Thyroid gland (tissue), 4 donors: ENCODE measurements at regions not wholly inside any gene's neighbourhood (a gene's known extent, or its start where the extent isn't known, plus 50 kb on each side); places are given as distances from the start of the nearest gene placed in this dataset.

Source experiments
- DNase-seq, 2 donors: peaks; one replicate each; pipeline ENCODE4 v3.0.0-alpha.2; 2019
- H3K27ac ChIP-seq, 3 donors: fragments of 200-600 bp; sonication (generic); 1 replicate in 2 of 3; 2 replicates in 1 of 3; pipeline ENCODE4 v1.5.1; 2016 to 2019; ENCODE audit warnings: mild to moderate bottlenecking in 1 of 3, moderate library complexity in 1 of 3
- H3K27me3 ChIP-seq: fragments of 200-600 bp; sonication (generic); one replicate; pipeline ENCODE4 v1.5.1; 2019
- H3K36me3 ChIP-seq, 2 donors: fragments of 200-600 bp; sonication (generic); one replicate each; pipeline ENCODE4 v1.5.1; 2016 to 2019
- H3K4me1 ChIP-seq, 2 donors: fragments of 200-600 bp; sonication (generic); one replicate each; pipeline ENCODE4 v1.5.1; 2017 to 2019
- H3K4me3 ChIP-seq, 3 donors: fragments of 200-600 bp; sonication (generic); replicated peaks in 1 of 3; 1 replicate in 2 of 3; 2 replicates in 1 of 3; pipeline ENCODE4 v1.5.1; 2016; ENCODE audit warnings: mild to moderate bottlenecking in 1 of 3
- H3K9me3 ChIP-seq: fragments of 200-600 bp; sonication (generic); one replicate; pipeline ENCODE4 v1.5.1; 2017
- CTCF ChIP-seq, 6 experiments: fragments of 200-600 bp in 3 of 6; fragments of 450-650 bp in 3 of 6; sonication (generic) in 3 of 6; IDR thresholded peaks; one replicate each; pipeline ENCODE4 v1.5.1; 2016 to 2019; ENCODE audit warnings: antibody characterized with exemption in 6 of 6, mild to moderate bottlenecking in 2 of 6, inconsistent platforms in 1 of 6, moderate library complexity in 1 of 6
- POLR2A ChIP-seq, 2 donors: fragments of 450-650 bp; IDR thresholded peaks; one replicate each; pipeline ENCODE4 v1.6.1; 2017; ENCODE audit warnings: antibody characterized with exemption in 2 of 2, mild to moderate bottlenecking in 2 of 2, moderate library complexity in 1 of 2
- WGBS, 2 donors: methylation state at CpG; one replicate each; pipeline ENCODE4 v1.1.5; 2017; 5-methylcytosine and 5-hydroxymethylcytosine counted together
- intact Hi-C: fragments of 100-400 bp; cut with DNase I; formaldehyde crosslinking; loops from one replicate; pipeline ENCODE4 v1.15.1; 2023

- Histone ChIP-seq H3K4me3 (no peak overlapping the region), H3K27me3 (no peaks in the 10 kb centered on the region), H3K4me1 (no peaks in the 10 kb centered on the region), H3K27ac (no peak overlapping the region), H3K9me3 (no peaks in the 10 kb centered on the region), H3K36me3 (no peaks in the 10 kb centered on the region)
- no peak for TF ChIP-seq POLR2A (IDR thresholded peaks at IDR 0.05)
- no peak for TF ChIP-seq CTCF (IDR thresholded peaks at IDR 0.05)
- 70 to 84% methylated on average over 12 of the region's 12 CpGs for WGBS, 2 donors
- DNase-seq = no peak
- intact Hi-C loops = no loop called here
These were observed 116.2 kb upstream of the TBCA start for GRCh38 chr5:77892061-77893010.

GRCh38 chr5:77885519-77885918 is 109.4 kb upstream of the TBCA start:
- Histone ChIP-seq H3K4me3 (no peak overlapping the region), H3K27me3 (no peaks in the 10 kb centered on the region), H3K36me3 (no peaks in the 10 kb centered on the region), H3K4me1 (no peaks in the 10 kb centered on the region), H3K27ac (no peak overlapping the region), H3K9me3 (no peaks in the 10 kb centered on the region)
- intact Hi-C loops = no loop called here
- no peak for DNase-seq
- 72 to 75% methylated on average over 4 of the region's 4 CpGs for WGBS, 2 donors
- TF ChIP-seq CTCF (IDR thresholded peaks at IDR 0.05) = no peak
- no peak for TF ChIP-seq POLR2A (IDR thresholded peaks at IDR 0.05)

GRCh38 chr5:77882670-77883257 is 106.6 kb upstream of the TBCA start:
- no peaks in the 10 kb centered on the region for H3K27me3 ChIP-seq
- no peaks in the 10 kb centered on the region for H3K4me1 ChIP-seq
- H3K9me3 ChIP-seq = no peaks in the 10 kb centered on the region
- no peak overlapping the region for H3K4me3 ChIP-seq
- WGBS, 2 donors = 83 to 87% methylated on average over 6 of the region's 6 CpGs
- no peak for DNase-seq
- no peaks in the 10 kb centered on the region for H3K36me3 ChIP-seq
- TF ChIP-seq POLR2A (IDR thresholded peaks at IDR 0.05) (no peak), CTCF (IDR thresholded peaks at IDR 0.05) (no peak)
- intact Hi-C loops = no loop called here
- H3K27ac ChIP-seq = no peak overlapping the region

- TF ChIP-seq CTCF (IDR thresholded peaks at IDR 0.05) = no peak
- no peak for TF ChIP-seq POLR2A (IDR thresholded peaks at IDR 0.05)
- no peak for DNase-seq
- 79 to 89% methylated on average over 7 of the region's 7 CpGs for WGBS, 2 donors
- Histone ChIP-seq H3K27me3 (no peaks in the 10 kb centered on the region), H3K4me1 (peaks cover 3 to 4% of the 10 kb centered on the region in 2 donors), H3K36me3 (no peaks in the 10 kb centered on the region), H3K9me3 (no peaks in the 10 kb centered on the region), H3K27ac (no peak overlapping the region), H3K4me3 (no peak overlapping the region)
- intact Hi-C loops = no loop called here
These were observed 105.4 kb upstream of the TBCA start for GRCh38 chr5:77881528-77881927.
